ENCODE measurements at regions not wholly inside any gene's neighbourhood (a gene's known extent, or its start where the extent isn't known, plus 50 kb on each side); places are given as distances from the start of the nearest gene placed in this dataset.

DNA sequence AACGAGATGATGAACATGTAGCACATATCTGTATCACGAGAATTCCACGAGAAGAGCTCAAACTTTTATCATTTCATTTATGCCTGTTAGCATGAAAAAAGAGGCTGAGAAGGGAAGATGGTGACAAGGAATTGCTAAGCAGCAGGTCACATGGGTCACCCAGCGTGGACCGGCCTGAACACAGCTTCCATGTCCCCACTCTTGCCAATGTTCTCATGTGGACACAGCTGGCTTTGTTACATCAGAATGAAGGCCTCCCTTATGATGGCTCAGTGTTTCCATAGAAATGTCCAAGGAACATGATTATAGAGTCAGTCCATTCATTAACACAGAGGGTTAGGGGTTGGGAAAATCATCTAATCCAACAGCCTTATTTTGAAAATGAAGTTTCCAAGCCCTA is 215.4 kb downstream of the CMPK2 start:
- Histone ChIP-seq H3K4me3 (no peak overlapping the region), H3K36me3 (no peaks in the 10 kb centered on the region), H3K27me3 (peaks cover 0 to 8% (median 0%) of the 10 kb centered on the region in 4 donors), H3K9me3 (no peaks in the 10 kb centered on the region), H3K27ac (replicated peaks in 1 of 4) (no peak overlapping the region), H3K4me1 (no peaks in the 10 kb centered on the region)
- intact Hi-C loops (cut with DNase I): no loop called here
- TF ChIP-seq POLR2A (IDR thresholded peaks at IDR 0.05; ENCODE audit: low read depth) (no peak), EP300 (IDR thresholded peaks at IDR 0.05) (no peak)
- DNase-seq (ENCODE audit: extremely low spot score): no peak
- 89% methylated on average over 5 of the region's 5 CpGs for WGBS

- no peak overlapping the region for H3K4me3 ChIP-seq
- TF ChIP-seq CTCF (IDR thresholded peaks at IDR 0.05) (no peak), POLR2A (IDR thresholded peaks at IDR 0.05; ENCODE audit: low read depth) (no peak), EP300 (IDR thresholded peaks at IDR 0.05) (no peak), POLR2AphosphoS5 (IDR thresholded peaks at IDR 0.05) (no peak)
- intact Hi-C loops (cut with DNase I): no loop called here
- DNase-seq (ENCODE audit: extremely low spot score): no peak
- H3K27ac ChIP-seq (replicated peaks in 1 of 4): no peak overlapping the region
- 67% methylated on average over 2 of the region's 2 CpGs for WGBS
- no peaks in the 10 kb centered on the region for H3K9me3 ChIP-seq
- no peaks in the 10 kb centered on the region for H3K4me1 ChIP-seq
- H3K36me3 ChIP-seq: no peaks in the 10 kb centered on the region
- H3K27me3 ChIP-seq: peaks cover 0 to 8% (median 0%) of the 10 kb centered on the region in 4 donors
Observed at GRCh38 chr2:6652251-6652650, 213.5 kb downstream of the CMPK2 start.

DNA sequence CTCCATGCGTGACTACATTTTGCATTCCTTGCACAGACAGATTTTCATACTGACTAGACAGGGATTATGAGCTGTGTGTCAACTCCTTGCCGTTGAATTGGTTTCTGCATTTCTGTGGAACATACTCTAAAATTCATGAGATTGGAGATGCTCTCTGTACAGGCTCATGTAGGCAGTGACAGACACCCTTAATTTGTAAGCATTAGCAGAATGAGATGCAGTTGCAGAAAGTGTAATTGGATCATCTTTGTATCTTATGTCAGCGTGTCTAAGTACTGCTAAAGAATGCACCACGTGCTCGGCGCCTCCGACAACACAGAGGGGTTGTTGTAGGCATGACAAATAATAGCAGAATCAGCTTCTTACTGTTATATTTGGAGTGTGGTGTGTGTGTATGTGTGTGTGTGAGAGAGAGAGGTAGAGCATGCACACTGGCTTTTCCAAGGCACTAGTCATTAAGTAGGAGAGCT is 212.4 kb downstream of the CMPK2 start:
- TF ChIP-seq POLR2A (IDR thresholded peaks at IDR 0.05; ENCODE audit: low read depth) (no peak), POLR2AphosphoS5 (IDR thresholded peaks at IDR 0.05) (no peak), CTCF (IDR thresholded peaks at IDR 0.05) (no peak), EP300 (IDR thresholded peaks at IDR 0.05) (no peak)
- Histone ChIP-seq H3K4me1 (no peaks in the 10 kb centered on the region), H3K9me3 (no peaks in the 10 kb centered on the region), H3K36me3 (no peaks in the 10 kb centered on the region), H3K4me3 (no peak overlapping the region), H3K27me3 (peaks cover 0 to 1% (median 0%) of the 10 kb centered on the region in 4 donors), H3K27ac (replicated peaks in 1 of 4) (no peak overlapping the region)
- no peak for DNase-seq (ENCODE audit: extremely low spot score)
- 76% methylated on average over 7 of the region's 7 CpGs for WGBS
- intact Hi-C loops (cut with DNase I): no loop called here

- no peak for TF ChIP-seq CTCF (IDR thresholded peaks at IDR 0.05)
- no peak for TF ChIP-seq POLR2AphosphoS5 (IDR thresholded peaks at IDR 0.05)
- TF ChIP-seq EP300 (IDR thresholded peaks at IDR 0.05): no peak
- no peak for TF ChIP-seq POLR2A (IDR thresholded peaks at IDR 0.05; ENCODE audit: low read depth)
- Histone ChIP-seq H3K36me3 (no peaks in the 10 kb centered on the region), H3K27ac (replicated peaks in 1 of 4) (no peak overlapping the region), H3K9me3 (no peaks in the 10 kb centered on the region), H3K4me1 (no peaks in the 10 kb centered on the region), H3K4me3 (no peak overlapping the region), H3K27me3 (peaks cover 0 to 5% (median 0%) of the 10 kb centered on the region in 4 donors)
- intact Hi-C loops (cut with DNase I): no loop called here
- DNase-seq (ENCODE audit: extremely low spot score): no peak
- WGBS: 59% methylated on average over 5 of the region's 5 CpGs
Observed at GRCh38 chr2:6654279-6654678, 211.4 kb downstream of the CMPK2 start.

- no peaks in the 10 kb centered on the region for H3K9me3 ChIP-seq
- intact Hi-C loops (cut with DNase I): no loop called here
- TF ChIP-seq POLR2AphosphoS5 (IDR thresholded peaks at IDR 0.05) (no peak), POLR2A (IDR thresholded peaks at IDR 0.05; ENCODE audit: low read depth) (no peak), EP300 (IDR thresholded peaks at IDR 0.05) (no peak), CTCF (IDR thresholded peaks at IDR 0.05) (no peak)
- peaks cover 0 to 5% (median 0%) of the 10 kb centered on the region in 4 donors for H3K27me3 ChIP-seq
- H3K4me1 ChIP-seq: no peaks in the 10 kb centered on the region
- no peaks in the 10 kb centered on the region for H3K36me3 ChIP-seq
- WGBS: 62% methylated on average over 4 of the region's 4 CpGs
- no peak overlapping the region for H3K27ac ChIP-seq (replicated peaks in 1 of 4)
- no peak overlapping the region for H3K4me3 ChIP-seq
- DNase-seq (ENCODE audit: extremely low spot score): no peak
Observed at GRCh38 chr2:6656633-6657032, 209.1 kb downstream of the CMPK2 start.
